PC-3 (cell line): ENCODE measurements at regions not wholly inside any gene's neighbourhood (a gene's known extent, or its start where the extent isn't known, plus 50 kb on each side); places are given as distances from the start of the nearest gene placed in this dataset.

Source experiments
- ATAC-seq: fragments of 200-7000 bp; cut with Tn5 transposase; 2 replicates; pipeline ENCODE4 v1.9.1; 2020; ENCODE audit warnings: mild to moderate bottlenecking, moderate library complexity
- BruUV-seq: library from RNA; stranded (reverse); fragments of 400-500 nt; replicated peaks from 2 replicates; lab custom pipeline; 2021; lab: Mats Ljungman, UMichigan
- CTCF ChIA-PET: fragments of 300-600 bp; sonication (Branson Sonifier 250); formaldehyde crosslinking; loops from one replicate; lab custom pipeline; 2022; ENCODE audit warnings: antibody characterized with exemption; lab: Charles Lee
- POLR2A ChIA-PET: fragments of 300-600 bp; sonication (Branson Sonifier 250); formaldehyde crosslinking; loops from one replicate; lab custom pipeline; 2022; ENCODE audit warnings: antibody characterized with exemption; ENCODE audit not compliant: unreplicated experiment; lab: Charles Lee
- DNase-seq: peaks from one replicate; pipeline ENCODE4 v3.0.0-alpha.2; 2015
- H2AFZ ChIP-seq: fragments of 300-600 bp; sonication (generic); 2 replicates; pipeline ENCODE4 v1.6.0; 2016; ENCODE audit warnings: antibody characterized with exemption, low read length
- H3F3A ChIP-seq: fragments of 300-600 bp; sonication (generic); one replicate; pipeline ENCODE4 v1.6.0; 2017; ENCODE audit warnings: antibody characterized with exemption, low read length, control low read depth, mild to moderate bottlenecking; ENCODE audit not compliant: unreplicated experiment
- H3K27ac ChIP-seq: fragments of 300-600 bp; sonication (generic); 2 replicates; pipeline ENCODE4 v1.5.1; 2016; ENCODE audit warnings: mild to moderate bottlenecking, low read length
- H3K27me3 ChIP-seq: fragments of 300-600 bp; sonication (generic); 2 replicates; pipeline ENCODE4 v1.6.1; 2016; ENCODE audit warnings: low read length, mixed read lengths
- H3K36me3 ChIP-seq: fragments of 300-600 bp; sonication (generic); 2 replicates; pipeline ENCODE4 v1.6.1; 2016; ENCODE audit warnings: low read depth, mixed run types, low read length, mixed read lengths
- H3K4me1 ChIP-seq: fragments of 300-600 bp; sonication (generic); 2 replicates; pipeline ENCODE4 v1.5.1; 2016; ENCODE audit warnings: low read length; ENCODE audit not compliant: insufficient read depth
- H3K4me2 ChIP-seq: fragments of 300-600 bp; sonication (generic); 2 replicates; pipeline ENCODE4 v1.6.0; 2016; ENCODE audit warnings: low read length
- H3K4me3 ChIP-seq: fragments of 300-600 bp; sonication (generic); 2 replicates; pipeline ENCODE4 v1.5.1; 2016; ENCODE audit warnings: mild to moderate bottlenecking, low read length, mixed read lengths
- H3K79me2 ChIP-seq: fragments of 300-600 bp; sonication (generic); 2 replicates; pipeline ENCODE4 v1.6.1; 2017; ENCODE audit warnings: low read length, mixed read lengths
- H3K9ac ChIP-seq: fragments of 300-600 bp; sonication (generic); 2 replicates; pipeline ENCODE4 v1.6.0; 2016; ENCODE audit warnings: mild to moderate bottlenecking, low read length
- H3K9me2 ChIP-seq: fragments of 300-600 bp; sonication (generic); replicated peaks from 2 replicates; pipeline ENCODE4 v1.6.1; 2016; ENCODE audit warnings: mixed run types, low read length, mixed read lengths
- H3K9me3 ChIP-seq: fragments of 300-600 bp; sonication (generic); 2 replicates; pipeline ENCODE4 v1.6.1; 2016; ENCODE audit warnings: low read length, mixed read lengths
- H4K20me1 ChIP-seq: fragments of 300-600 bp; sonication (generic); 2 replicates; pipeline ENCODE4 v1.6.1; 2016; ENCODE audit warnings: low read length, mixed read lengths
- CTCF ChIP-seq: fragments of 300-600 bp; sonication (generic); conservative IDR thresholded peaks from 2 replicates; pipeline ENCODE4 v1.5.1; 2017; ENCODE audit warnings: antibody characterized with exemption, low read depth, mild to moderate bottlenecking, low read length
- EZH2 ChIP-seq: fragments of 300-600 bp; sonication (generic); IDR thresholded peaks from one replicate; pipeline ENCODE4 v1.6.1; 2017; ENCODE audit warnings: antibody characterized with exemption, mild to moderate bottlenecking, low read length; ENCODE audit not compliant: unreplicated experiment
- EZH2phosphoT487 ChIP-seq: fragments of 300-600 bp; sonication (generic); IDR thresholded peaks from 2 replicates; pipeline ENCODE4 v1.6.1; 2018; ENCODE audit warnings: mild to moderate bottlenecking, antibody characterized with exemption, low read length, borderline replicate concordance
- intact Hi-C: fragments of 100-400 bp; cut with micrococcal nuclease; formaldehyde crosslinking; loops from 2 replicates; pipeline ENCODE4 v1.9.0; 2023

DNA sequence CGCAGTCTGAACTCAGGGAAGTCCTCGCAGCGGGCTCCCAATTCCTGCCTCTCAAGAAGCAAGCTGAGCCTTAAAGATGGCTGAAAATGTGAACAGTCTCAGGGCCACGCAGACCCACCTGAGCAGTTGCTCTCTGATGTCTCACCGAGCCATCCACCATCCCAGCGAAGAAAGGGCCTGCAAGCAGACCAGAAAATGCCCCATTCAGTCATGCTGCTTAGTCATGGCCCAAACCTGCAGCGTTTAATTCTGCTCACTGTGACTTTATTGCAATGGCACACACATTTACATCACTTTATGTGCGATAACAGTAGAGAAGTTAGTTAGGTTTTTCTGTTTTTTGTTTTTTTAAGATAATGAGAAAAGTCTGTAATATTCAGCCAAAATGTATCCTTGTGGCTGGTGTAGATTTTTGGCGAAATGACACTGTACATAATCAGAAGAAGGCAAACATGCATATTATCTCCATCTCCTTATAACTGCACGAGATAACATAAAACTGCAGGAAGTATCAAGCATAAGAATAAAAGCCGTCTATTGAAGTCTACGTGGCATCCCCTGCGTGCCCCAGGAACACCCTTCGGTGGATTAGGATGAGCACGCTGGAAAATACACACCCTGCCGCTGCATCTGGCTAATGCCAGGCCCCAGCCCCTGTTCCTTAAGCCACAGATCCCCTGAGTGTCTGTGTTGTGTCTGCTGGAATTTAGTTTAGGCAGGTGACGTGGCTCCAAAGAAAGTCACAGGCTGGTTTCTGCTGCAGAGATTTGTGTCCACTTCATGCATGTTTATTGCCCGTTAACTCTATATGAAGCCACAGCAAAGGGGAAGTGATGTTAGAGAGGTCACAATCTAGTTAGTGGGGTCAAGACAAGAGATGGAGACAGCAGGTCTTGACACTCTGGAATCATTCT lies 119.8 kb upstream of the IRF2BP2 start:
- Histone ChIP-seq H3F3A (no peaks in the 10 kb centered on the region), H3K4me3 (no peak overlapping the region), H3K27me3 (no peaks in the 10 kb centered on the region), H3K4me2 (no peak overlapping the region), H3K9me2 (no peaks in the 10 kb centered on the region), H3K4me1 (peaks cover 52% of the 10 kb centered on the region), H3K79me2 (no peaks in the 10 kb centered on the region), H3K9ac (no peak overlapping the region), H4K20me1 (no peaks in the 10 kb centered on the region), H2AFZ (no peak overlapping the region), H3K27ac (no peak overlapping the region), H3K9me3 (no peaks in the 10 kb centered on the region), H3K36me3 (no peaks in the 10 kb centered on the region)
- BruUV-seq = no TSS peak
- CTCF ChIA-PET = no interaction called here
- intact Hi-C loops = no loop called here
- ATAC-seq = no peak
- DNase-seq = no peak
- POLR2A ChIA-PET = no interaction called here
- TF ChIP-seq CTCF = no peak
- no peak for TF ChIP-seq EZH2
- TF ChIP-seq EZH2phosphoT487 = no peak

DNA sequence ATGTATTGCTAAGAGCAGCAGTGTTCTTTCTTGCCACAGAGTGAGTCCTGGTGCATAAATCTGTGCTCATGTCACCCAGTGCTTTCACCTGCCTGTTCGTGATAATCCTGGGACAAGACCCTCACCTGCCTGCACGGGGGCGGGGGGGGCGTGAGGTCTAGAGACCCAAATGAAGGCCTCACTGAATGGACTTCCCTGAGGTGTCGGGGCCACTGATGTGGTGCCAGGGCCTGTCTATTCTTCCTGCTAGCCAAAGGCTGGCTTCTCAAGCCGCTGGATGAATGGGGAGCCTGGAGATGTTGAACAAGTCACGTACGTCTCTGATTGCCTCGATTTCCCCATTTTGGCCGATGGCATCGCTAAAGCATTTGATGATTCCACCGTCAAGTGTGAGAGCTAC lies 118.8 kb upstream of the IRF2BP2 start:
- TF ChIP-seq CTCF (no peak), EZH2phosphoT487 (no peak), EZH2 (no peak)
- no peak for DNase-seq
- H3K27ac ChIP-seq = no peak overlapping the region
- no peak overlapping the region for H3K4me2 ChIP-seq
- POLR2A ChIA-PET = no interaction called here
- H3K27me3 ChIP-seq = no peaks in the 10 kb centered on the region
- H3K36me3 ChIP-seq = no peaks in the 10 kb centered on the region
- intact Hi-C loops = no loop called here
- H3K9me2 ChIP-seq = no peaks in the 10 kb centered on the region
- H2AFZ ChIP-seq = no peak overlapping the region
- H3K79me2 ChIP-seq = no peaks in the 10 kb centered on the region
- peaks cover 1% of the 10 kb centered on the region for H3F3A ChIP-seq
- no peak for ATAC-seq
- H3K9me3 ChIP-seq = no peaks in the 10 kb centered on the region
- no peak overlapping the region for H3K4me3 ChIP-seq
- CTCF ChIA-PET = no interaction called here
- peaks cover 58% of the 10 kb centered on the region for H3K4me1 ChIP-seq
- no TSS peak for BruUV-seq
- no peak overlapping the region for H3K9ac ChIP-seq
- no peaks in the 10 kb centered on the region for H4K20me1 ChIP-seq
